IMR-90 (cell line): ENCODE measurements at regions not wholly inside any gene's neighbourhood (a gene's known extent, or its start where the extent isn't known, plus 50 kb on each side); places are given as distances from the start of the nearest gene placed in this dataset.
A peak's percentile ranks its signal among the peaks of the same experiment; 100 is the strongest.

Experiments
- ATAC-seq: fragments of 200-7000 bp; cut with Tn5 transposase; 2 replicates; pipeline ENCODE4 v1.9.1; 2020; ENCODE audit warnings: low read depth, mild to moderate bottlenecking, moderate library complexity
- BruUV-seq: library from RNA; stranded (reverse); fragments of 400-500 nt; replicated peaks from 2 replicates; lab custom pipeline; 2021; lab: Mats Ljungman, UMichigan
- CTCF ChIA-PET: fragments of 300-600 bp; formaldehyde crosslinking; extraction: SDS; loops from one replicate; lab custom pipeline; 2021; ENCODE audit warnings: antibody characterized with exemption; lab: Yijun Ruan, JAX
- POLR2A ChIA-PET: fragments of 300-600 bp; sonication (Branson Sonifier 250); formaldehyde crosslinking; loops from one replicate; lab custom pipeline; 2022; ENCODE audit warnings: antibody characterized with exemption; ENCODE audit not compliant: unreplicated experiment; lab: Charles Lee
- DNase-seq: peaks from one replicate; pipeline ENCODE4 v3.0.0; 2013
- H2AFZ ChIP-seq: replicated peaks from 2 replicates; pipeline ENCODE3; 2013; ENCODE audit warnings: low read length, mild to moderate bottlenecking; ENCODE audit not compliant: poor library complexity
- H2AK5ac ChIP-seq: 2 replicates; pipeline ENCODE4 v1.6.1; 2013; ENCODE audit warnings: low read depth, low read length, inconsistent platforms
- H2AK9ac ChIP-seq: replicated peaks from 2 replicates; pipeline ENCODE3; 2013; ENCODE audit warnings: mild to moderate bottlenecking, low read depth, low read length, moderate library complexity; ENCODE audit not compliant: poor library complexity
- H2BK120ac ChIP-seq: 2 replicates; pipeline ENCODE4 v1.6.1; 2013; ENCODE audit warnings: low read depth, low read length, inconsistent platforms
- H2BK15ac ChIP-seq: 3 replicates; pipeline ENCODE4 v1.6.1; 2013; ENCODE audit warnings: low read depth, low read length, inconsistent platforms
- H2BK20ac ChIP-seq: 2 replicates; pipeline ENCODE4 v1.6.1; 2013; ENCODE audit warnings: low read depth, mild to moderate bottlenecking, inconsistent platforms, low read length, moderate library complexity
- H2BK5ac ChIP-seq: 2 replicates; pipeline ENCODE4 v1.6.1; 2013; ENCODE audit warnings: mild to moderate bottlenecking, low read depth, low read length, inconsistent platforms; ENCODE audit not compliant: poor library complexity, severe bottlenecking
- H3K14ac ChIP-seq: replicated peaks from 2 replicates; pipeline ENCODE4 v1.6.1; 2013; ENCODE audit warnings: low read depth, low read length, inconsistent platforms
- H3K18ac ChIP-seq: 2 replicates; pipeline ENCODE4 v1.6.1; 2013; ENCODE audit warnings: low read depth, low read length, control low read depth
- H3K23ac ChIP-seq: 2 replicates; pipeline ENCODE4 v1.6.1; 2013; ENCODE audit warnings: low read depth, low read length, inconsistent platforms
- H3K27ac ChIP-seq: 2 replicates; pipeline ENCODE4 v1.5.1; 2013; ENCODE audit warnings: mild to moderate bottlenecking, control low read depth, low read length; ENCODE audit not compliant: insufficient read depth
- H3K27me3 ChIP-seq: 2 replicates; pipeline ENCODE4 v1.6.1; 2013; ENCODE audit warnings: low read length; ENCODE audit not compliant: control insufficient read depth, insufficient read depth
- H3K36me3 ChIP-seq: 2 replicates; pipeline ENCODE4 v1.6.1; 2013; ENCODE audit warnings: low read length, mixed read lengths; ENCODE audit not compliant: control insufficient read depth, insufficient read depth
- H3K4ac ChIP-seq: 2 replicates; pipeline ENCODE4 v1.6.1; 2013; ENCODE audit warnings: low read depth, low read length, inconsistent platforms
- H3K4me1 ChIP-seq: 2 replicates; pipeline ENCODE4 v1.6.1; 2013; ENCODE audit warnings: low read length, mixed read lengths; ENCODE audit not compliant: control insufficient read depth, insufficient read depth
- H3K4me2 ChIP-seq: 2 replicates; pipeline ENCODE4 v1.6.1; 2013; ENCODE audit warnings: low read depth, mild to moderate bottlenecking, control low read depth, low read length, moderate library complexity
- H3K4me3 ChIP-seq: 2 replicates; pipeline ENCODE4 v1.5.1; 2013; ENCODE audit warnings: low read depth, mild to moderate bottlenecking, control low read depth, low read length, moderate library complexity; ENCODE audit not compliant: insufficient read depth
- H3K56ac ChIP-seq: 2 replicates; pipeline ENCODE4 v1.6.1; 2013; ENCODE audit warnings: low read length, inconsistent platforms; ENCODE audit not compliant: insufficient read depth; ENCODE audit errors: extremely low read depth
- H3K79me1 ChIP-seq, 2 experiments: 2 replicates each; pipeline ENCODE4 v1.6.1; 2013; ENCODE audit warnings: low read length in 2 of 2, inconsistent platforms in 1 of 2, low read depth in 1 of 2
- H3K9ac ChIP-seq: 2 replicates; pipeline ENCODE4 v1.6.1; 2013; ENCODE audit warnings: low read depth, low read length, control low read depth
- H3K9me1 ChIP-seq: 2 replicates; pipeline ENCODE4 v1.6.1; 2013; ENCODE audit warnings: low read length, inconsistent platforms; ENCODE audit not compliant: insufficient read depth
- H3K9me3 ChIP-seq: 2 replicates; pipeline ENCODE4 v1.6.1; 2013; ENCODE audit warnings: low read length; ENCODE audit not compliant: control insufficient read depth, insufficient read depth
- H4K20me1 ChIP-seq: 2 replicates; pipeline ENCODE4 v1.6.1; 2013; ENCODE audit warnings: low read length, inconsistent platforms; ENCODE audit not compliant: insufficient read depth
- H4K5ac ChIP-seq: 2 replicates; pipeline ENCODE4 v1.6.1; 2013; ENCODE audit warnings: mild to moderate bottlenecking, low read depth, low read length, control low read depth
- H4K8ac ChIP-seq, 2 experiments: 2 replicates each; pipeline ENCODE4 v1.6.1; 2013; ENCODE audit warnings: low read depth in 2 of 2, low read length in 2 of 2, control low read depth in 1 of 2, inconsistent platforms in 1 of 2
- H4K91ac ChIP-seq: 2 replicates; pipeline ENCODE4 v1.6.1; 2013; ENCODE audit warnings: low read depth, low read length, inconsistent platforms; ENCODE audit not compliant: insufficient read depth
- FOS ChIP-seq: fragments of 150-350 bp; IDR thresholded peaks from 2 replicates; pipeline ENCODE4 v1.6.1; 2016; ENCODE audit warnings: low read depth, low read length
- MAFK ChIP-seq: IDR thresholded peaks from 2 replicates; pipeline ENCODE4 v1.6.1; 2012; ENCODE audit warnings: low read depth, low read length, improper control_type of control experiment
- MAZ ChIP-seq: IDR thresholded peaks from 2 replicates; pipeline ENCODE4 v1.6.1; 2012; ENCODE audit warnings: low read depth, mild to moderate bottlenecking, low read length, improper control_type of control experiment, moderate library complexity, borderline replicate concordance
- MXI1 ChIP-seq: IDR thresholded peaks from 2 replicates; pipeline ENCODE4 v1.6.1; 2012; ENCODE audit warnings: low read depth, mild to moderate bottlenecking, low read length, moderate library complexity, borderline replicate concordance
- POLR2A ChIP-seq: IDR thresholded peaks from 2 replicates; pipeline ENCODE4 v1.6.1; 2012; ENCODE audit warnings: mild to moderate bottlenecking, low read depth, low read length
- RCOR1 ChIP-seq: IDR thresholded peaks from 2 replicates; pipeline ENCODE4 v1.6.1; 2012; ENCODE audit warnings: mild to moderate bottlenecking, low read length, improper control_type of control experiment; ENCODE audit not compliant: insufficient replicate concordance
- WGBS, 2 experiments: methylation state at CpG; one replicate each; pipeline versions ENCODE4 v1.1.5 to v1.1.7; 2013; ENCODE audit warnings: missing lambda C conversion rate in 2 of 2; ENCODE audit not compliant: insufficient read length in 1 of 2; ENCODE audit errors: extremely low coverage in 2 of 2; 5-methylcytosine and 5-hydroxymethylcytosine counted together
- dilution Hi-C: fragments of 300-500 bp; cut with HindIII; formaldehyde crosslinking; loops from one replicate; pipeline ENCODE4 v1.14.3; 2018; ENCODE audit warnings: low sequenced_read_pairs; ENCODE audit not compliant: unreplicated experiment
- in situ Hi-C: fragments of 300-500 bp; cut with MboI; formaldehyde crosslinking; loops from 3 replicates; pipeline ENCODE4 v1.14.3; 2019; ENCODE audit warnings: low sequenced_read_pairs, inconsistent platforms, mixed read lengths
- intact Hi-C: fragments of 100-400 bp; cut with micrococcal nuclease; formaldehyde crosslinking; loops from 2 replicates; pipeline ENCODE4 v1.10.0; 2022

- H4K5ac ChIP-seq, result no peak overlapping the region
- H4K20me1 ChIP-seq, result no peaks in the 10 kb centered on the region
- dilution Hi-C loops, result no loop called here
- no peaks in the 10 kb centered on the region for H3K36me3 ChIP-seq
- TF ChIP-seq FOS (no peak), MAZ (no peak), RCOR1 (no peak), MAFK (no peak), POLR2A (no peak), MXI1 (no peak)
- in situ Hi-C loops, result no loop called here
- no peak overlapping the region for H3K4me2 ChIP-seq
- no peak overlapping the region for H4K8ac ChIP-seq
- H3K9me3 ChIP-seq, result no peaks in the 10 kb centered on the region
- no peak overlapping the region for H2BK5ac ChIP-seq
- no CpG with 5 or more reads among the region's 4 CpGs for WGBS, 2 experiments
- no peak overlapping the region for H2AK5ac ChIP-seq
- H2BK120ac ChIP-seq, result no peak overlapping the region
- H4K91ac ChIP-seq, result no peak overlapping the region
- POLR2A ChIA-PET, result no interaction called here
- no peak overlapping the region for H3K9ac ChIP-seq
- CTCF ChIA-PET, result no interaction called here
- H2AFZ ChIP-seq, result no peak overlapping the region
- H2BK15ac ChIP-seq, result no peak overlapping the region
- peak; percentile 36 for ATAC-seq
- H3K56ac ChIP-seq, result no peak overlapping the region
- no TSS peak for BruUV-seq
- DNase-seq, result no peak
- intact Hi-C loops, result no loop called here
- H3K4ac ChIP-seq, result no peak overlapping the region
- no peaks in the 10 kb centered on the region for H3K9me1 ChIP-seq
- no peak overlapping the region for H3K4me3 ChIP-seq
- no peak overlapping the region for H3K27ac ChIP-seq
- H3K14ac ChIP-seq, result no peak overlapping the region
- no peak overlapping the region for H3K23ac ChIP-seq
- H2BK20ac ChIP-seq, result no peak overlapping the region
- H2AK9ac ChIP-seq, result no peak overlapping the region
- no peaks in the 10 kb centered on the region for H3K27me3 ChIP-seq
- H3K79me1 ChIP-seq, result no peaks in the 10 kb centered on the region
- H3K4me1 ChIP-seq, result peaks cover 4% of the 10 kb centered on the region; the same call in 1 of the 2 replicates
- H3K18ac ChIP-seq, result no peak overlapping the region
Observed at GRCh38 chr2:168315331-168316072, 68.1 kb upstream of the STK39 start.
